C1 segment of cervical spinal cord (tissue), 14 donors: ENCODE measurements at regions not wholly inside any gene's neighbourhood (a gene's known extent, or its start where the extent isn't known, plus 50 kb on each side); places are given as distances from the start of the nearest gene placed in this dataset.

Experiments
- DNase-seq, 14 donors: peaks; one replicate each; lab custom pipeline; 2025; lab: John Stamatoyannopoulos, UW

- DNase-seq, result no peak
These were observed 1459.3 kb downstream of the UQCRFS1 start for GRCh38 chr19:27753622-27754021.

GRCh38 chr19:27752530-27753184 is 1460.3 kb downstream of the UQCRFS1 start:
- no peak for DNase-seq

DNA sequence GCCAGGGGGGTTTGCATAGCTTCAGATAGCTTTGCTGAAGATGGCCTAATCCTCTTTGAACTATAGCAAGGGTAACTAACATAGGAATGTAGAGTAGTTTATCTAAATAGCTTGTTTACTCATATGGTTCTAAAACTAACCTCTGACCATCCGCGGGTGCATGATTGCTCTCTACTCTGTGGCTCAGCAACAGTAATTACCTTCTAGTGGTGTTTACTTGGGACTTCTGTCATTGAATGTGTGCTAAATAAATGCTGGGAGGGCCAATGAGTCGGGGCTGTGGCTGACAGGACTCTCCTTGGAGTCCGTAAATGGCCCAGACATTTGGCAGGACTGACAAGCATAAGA is 1461.9 kb downstream of the UQCRFS1 start:
- DNase-seq, result no peak

- DNase-seq, result no peak
These were observed 1462.4 kb downstream of the UQCRFS1 start for GRCh38 chr19:27750391-27751043.

GRCh38 chr19:27748551-27749152 is 1464.3 kb downstream of the UQCRFS1 start:
- no peak for DNase-seq

GRCh38 chr19:27746691-27747380 is 1466.1 kb downstream of the UQCRFS1 start:
- peak in 3 of 14 donors; percentile 4 to 21 (median 15) for DNase-seq

GRCh38 chr19:27745978-27746542 is 1466.9 kb downstream of the UQCRFS1 start:
- DNase-seq, result no peak

DNA sequence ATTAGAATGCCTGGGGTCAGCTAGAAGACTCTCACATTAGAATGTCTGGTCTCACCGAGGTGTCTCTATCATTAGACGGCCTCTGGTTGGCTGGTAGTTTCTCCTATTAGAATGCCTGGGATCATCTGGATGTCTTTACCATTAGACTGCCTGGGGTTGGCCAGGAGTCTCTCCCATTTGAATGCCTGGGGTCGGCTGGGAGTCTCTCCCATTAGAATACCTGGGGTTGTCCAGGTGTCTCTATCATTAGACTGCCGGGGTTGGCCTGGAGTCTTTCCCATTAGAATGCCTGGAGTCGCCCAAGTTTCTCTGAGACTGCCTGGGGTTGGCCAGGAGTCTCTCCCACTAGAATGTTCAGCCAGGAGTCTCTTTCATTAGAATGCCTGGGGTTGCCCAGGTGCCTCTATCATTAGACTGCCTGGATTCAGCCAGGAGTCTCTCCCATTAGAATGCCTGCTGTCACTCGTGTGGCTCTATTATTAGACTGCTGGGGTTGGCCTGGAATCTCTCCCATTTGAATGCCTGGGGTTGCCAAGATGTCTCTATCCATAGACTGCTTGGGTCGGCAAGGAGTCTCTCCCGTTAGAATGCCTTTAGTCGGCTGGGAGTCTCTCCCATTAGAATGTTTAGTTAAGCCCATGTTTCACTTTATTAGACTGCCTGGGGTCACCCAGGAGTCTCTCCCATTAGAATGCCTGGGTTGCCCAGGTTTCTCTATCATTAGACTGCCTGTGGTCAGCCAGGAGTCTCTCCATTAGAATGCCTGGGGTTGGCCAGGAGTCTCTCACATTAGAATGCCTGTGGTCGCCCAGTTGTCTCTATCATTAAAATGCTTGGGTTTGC is 1467.8 kb downstream of the UQCRFS1 start:
- DNase-seq, result peak in 4 of 14 donors; percentile 3 to 28 (median 12)

- no peak for DNase-seq
These were observed 1470.9 kb downstream of the UQCRFS1 start for GRCh38 chr19:27742041-27742440.

- DNase-seq, result no peak
These were observed 1471.7 kb downstream of the UQCRFS1 start for GRCh38 chr19:27741236-27741635.

- no peak for DNase-seq
These were observed 1472.6 kb downstream of the UQCRFS1 start for GRCh38 chr19:27740396-27740795.

DNA sequence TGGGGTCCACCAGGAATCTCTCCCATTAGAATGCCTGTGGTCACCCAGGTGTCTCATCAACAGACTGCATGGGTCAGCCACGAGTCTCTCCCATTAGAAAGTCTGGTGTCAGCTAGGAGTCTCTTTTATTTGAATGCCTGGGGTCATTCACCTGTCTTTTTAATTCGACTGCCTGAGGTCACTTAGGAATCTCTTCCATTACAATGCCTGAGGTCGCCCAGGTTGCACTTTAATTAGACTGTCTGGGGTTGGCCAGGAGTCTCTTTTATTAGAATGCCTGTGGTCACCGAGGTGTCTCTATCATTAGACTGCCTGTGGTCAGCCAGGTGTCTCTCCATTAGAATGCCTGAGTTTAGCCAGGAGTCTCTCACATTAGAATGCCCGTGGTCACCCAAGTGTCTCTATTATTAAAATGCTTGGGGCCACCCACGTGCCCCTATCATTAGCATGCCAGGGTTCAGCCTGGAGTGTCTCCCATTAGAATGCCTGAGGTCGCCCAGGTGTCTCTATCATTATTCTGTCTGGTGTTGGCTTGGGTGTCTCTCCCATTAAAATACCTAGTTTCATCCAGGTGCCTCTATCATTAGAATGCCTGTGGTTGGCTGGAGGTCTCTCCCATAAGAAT is 1474.3 kb downstream of the UQCRFS1 start:
- no peak for DNase-seq

GRCh38 chr19:27736225-27736624 is 1476.7 kb downstream of the UQCRFS1 start:
- DNase-seq, result no peak

- DNase-seq, result no peak
These were observed 1477.6 kb downstream of the UQCRFS1 start for GRCh38 chr19:27735314-27735713.

GRCh38 chr19:27734496-27735220 is 1478.3 kb downstream of the UQCRFS1 start:
- DNase-seq, result no peak

- no peak for DNase-seq
These were observed 1479.2 kb downstream of the UQCRFS1 start for GRCh38 chr19:27733551-27734266.

GRCh38 chr19:27729332-27729731 is 1483.6 kb downstream of the UQCRFS1 start:
- DNase-seq, result no peak

GRCh38 chr19:27722625-27723024 is 1490.3 kb downstream of the UQCRFS1 start:
- DNase-seq, result no peak

DNA sequence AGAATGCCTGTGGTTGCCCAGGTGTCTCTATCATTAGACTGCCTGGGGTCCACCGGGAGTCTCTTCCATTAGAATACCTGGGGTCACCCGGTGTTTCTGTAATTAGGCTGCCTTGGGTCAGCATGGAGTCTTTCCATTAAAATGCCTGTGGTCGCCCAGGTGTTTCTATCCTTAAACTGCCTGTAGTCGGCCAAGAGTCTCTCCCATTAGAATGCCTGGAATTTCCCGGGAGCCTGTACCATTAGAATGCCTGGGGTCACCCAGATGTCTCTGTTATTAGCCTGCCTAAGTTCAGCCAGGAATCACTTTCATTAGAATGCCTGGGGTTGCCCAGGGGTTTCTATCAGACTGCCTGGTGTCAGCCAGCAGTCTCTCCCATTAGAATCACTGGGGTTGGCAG is 1492.8 kb downstream of the UQCRFS1 start:
- DNase-seq, result no peak
